Esophagus squamous epithelium (tissue), 5 donors: ENCODE measurements at regions not wholly inside any gene's neighbourhood (a gene's known extent, or its start where the extent isn't known, plus 50 kb on each side); places are given as distances from the start of the nearest gene placed in this dataset.

Experiments
- DNase-seq: peaks from one replicate; lab custom pipeline; 2025; lab: John Stamatoyannopoulos, UW
- H3K27ac ChIP-seq, 4 donors: fragments of 200-600 bp; sonication (generic); one replicate each; pipeline ENCODE4 v1.5.1; 2016 to 2019; ENCODE audit warnings: mild to moderate bottlenecking in 1 of 4
- H3K27me3 ChIP-seq, 4 donors: fragments of 200-600 bp; sonication (generic); 1 replicate in 3 of 4; 2 replicates in 1 of 4; pipeline versions ENCODE4 v1.5.1 to v1.6.0; 2017 to 2021; ENCODE audit warnings: antibody characterized with exemption in 1 of 4
- H3K36me3 ChIP-seq, 3 donors: fragments of 200-600 bp; sonication (generic); one replicate each; pipeline ENCODE4 v1.5.1; 2016 to 2019
- H3K4me1 ChIP-seq, 3 donors: fragments of 200-600 bp; sonication (generic); one replicate each; pipeline ENCODE4 v1.5.1; 2017 to 2019
- H3K4me3 ChIP-seq, 4 donors: fragments of 200-600 bp; sonication (generic); 1 replicate in 3 of 4; 2 replicates in 1 of 4; pipeline ENCODE4 v1.5.1; 2016 to 2019; ENCODE audit warnings: mild to moderate bottlenecking in 2 of 4, moderate library complexity in 1 of 4
- H3K9me3 ChIP-seq, 3 donors: fragments of 200-600 bp; sonication (generic); one replicate each; pipeline ENCODE4 v1.5.1; 2016 to 2019
- CTCF ChIP-seq, 6 experiments: fragments of 450-650 bp in 4 of 6; fragments of 200-600 bp in 2 of 6; sonication (generic) in 2 of 6; IDR thresholded peaks; one replicate each; pipeline ENCODE4 v1.5.1; 2016 to 2019; ENCODE audit warnings: antibody characterized with exemption in 6 of 6, mild to moderate bottlenecking in 4 of 6, moderate library complexity in 4 of 6
- POLR2A ChIP-seq, 4 donors: fragments of 450-650 bp; IDR thresholded peaks; one replicate each; pipeline ENCODE4 v1.6.1; 2017; ENCODE audit warnings: antibody characterized with exemption in 4 of 4, mild to moderate bottlenecking in 4 of 4, moderate library complexity in 3 of 4
- WGBS, 2 donors: methylation state at CpG; one replicate each; pipeline ENCODE4 v1.1.5; 2018; 5-methylcytosine and 5-hydroxymethylcytosine counted together
- intact Hi-C: fragments of 100-400 bp; cut with DNase I; formaldehyde crosslinking; loops from one replicate; pipeline ENCODE4 v1.15.0; 2022
- donor health status: DM: yes; HTN: yes; CAD: no.

- Histone ChIP-seq H3K4me1 (no peaks in the 10 kb centered on the region), H3K27ac (no peak overlapping the region), H3K27me3 (no peaks in the 10 kb centered on the region), H3K36me3 (no peaks in the 10 kb centered on the region), H3K9me3 (no peaks in the 10 kb centered on the region), H3K4me3 (no peak overlapping the region)
- no peak for DNase-seq
- 83 to 87% methylated on average over 2 to 3 of the region's 3 CpGs for WGBS, 2 donors
- TF ChIP-seq POLR2A (IDR thresholded peaks at IDR 0.05) (no peak), CTCF (IDR thresholded peaks at IDR 0.05) (no peak)
- intact Hi-C loops, result no loop called here
Measured at GRCh38 chr5:98050583-98050982, 722.9 kb upstream of the RGMB start.

- Histone ChIP-seq H3K27ac (no peak overlapping the region), H3K4me3 (no peak overlapping the region), H3K4me1 (no peaks in the 10 kb centered on the region), H3K36me3 (no peaks in the 10 kb centered on the region), H3K9me3 (no peaks in the 10 kb centered on the region), H3K27me3 (no peaks in the 10 kb centered on the region)
- DNase-seq, result no peak
- TF ChIP-seq POLR2A (IDR thresholded peaks at IDR 0.05), result no peak
- no peak for TF ChIP-seq CTCF (IDR thresholded peaks at IDR 0.05)
- intact Hi-C loops, result no loop called here
- WGBS, 2 donors, result 79 to 82% methylated on average over 2 of the region's 2 CpGs
Measured at GRCh38 chr5:98053170-98053569, 720.3 kb upstream of the RGMB start.

GRCh38 chr5:98060148-98060547 lies 713.3 kb upstream of the RGMB start:
- intact Hi-C loops, result no loop called here
- no peaks in the 10 kb centered on the region for H3K36me3 ChIP-seq
- no peak for DNase-seq
- no peaks in the 10 kb centered on the region for H3K27me3 ChIP-seq
- no peak for TF ChIP-seq POLR2A (IDR thresholded peaks at IDR 0.05)
- no peak for TF ChIP-seq CTCF (IDR thresholded peaks at IDR 0.05)
- H3K9me3 ChIP-seq, result no peaks in the 10 kb centered on the region
- H3K27ac ChIP-seq, result no peak overlapping the region
- no peaks in the 10 kb centered on the region for H3K4me1 ChIP-seq
- no peak overlapping the region for H3K4me3 ChIP-seq

GRCh38 chr5:98064118-98064685 lies 709.3 kb upstream of the RGMB start:
- WGBS, 2 donors, result 69 to 76% methylated on average over 6 of the region's 6 CpGs
- no peaks in the 10 kb centered on the region for H3K27me3 ChIP-seq

More at GRCh38 chr5:98064118-98064685, 709.3 kb upstream of the RGMB start:
- no peak for DNase-seq
- Histone ChIP-seq H3K27ac (no peak overlapping the region), H3K36me3 (no peaks in the 10 kb centered on the region), H3K9me3 (no peaks in the 10 kb centered on the region), H3K4me3 (no peak overlapping the region), H3K4me1 (no peaks in the 10 kb centered on the region)
- TF ChIP-seq CTCF (IDR thresholded peaks at IDR 0.05), result no peak
- TF ChIP-seq POLR2A (IDR thresholded peaks at IDR 0.05), result no peak
- intact Hi-C loops, result no loop called here
